ENCODE measurements at regions not wholly inside any gene's neighbourhood (a gene's known extent, or its start where the extent isn't known, plus 50 kb on each side); places are given as distances from the start of the nearest gene placed in this dataset.
"Not testable (repeated sequence)": the region's sequence is repeated elsewhere in the genome, so short reads cannot be mapped to it uniquely, and the experiment has no call there.

DNA sequence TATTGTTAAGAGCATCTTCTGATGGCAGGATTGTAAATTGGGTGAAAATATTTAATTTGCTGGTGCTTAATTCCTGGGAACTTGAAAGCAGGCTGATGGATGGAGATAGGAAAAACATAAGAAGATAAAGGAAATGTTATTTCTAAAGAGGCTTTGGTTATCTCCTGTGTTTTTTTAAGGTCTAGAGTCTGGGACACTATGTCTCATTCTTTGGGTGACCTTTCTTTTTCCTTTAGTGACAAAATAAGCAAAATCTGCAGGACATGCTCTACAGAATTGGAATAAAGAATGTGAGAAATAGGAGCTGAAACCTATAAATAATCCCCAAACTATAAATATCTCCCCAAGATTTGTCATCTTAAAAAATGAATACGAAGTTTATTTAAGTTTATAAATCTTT, 241.7 kb downstream of the DSC3 start:
- H3K27me3 ChIP-seq (replicated peaks): no peaks in the 10 kb centered on the region
- H3K4me1 ChIP-seq (replicated peaks): no peaks in the 10 kb centered on the region
- H3K27ac ChIP-seq: no peak overlapping the region
- H3K36me3 ChIP-seq: no peaks in the 10 kb centered on the region
- H3K4me3 ChIP-seq: no peak overlapping the region
- no peaks in the 10 kb centered on the region for H3K9me3 ChIP-seq (replicated peaks)
- no peak for DNase-seq (ENCODE audit: low read depth in 1 of 2, low spot score in 2 of 2)

DNA sequence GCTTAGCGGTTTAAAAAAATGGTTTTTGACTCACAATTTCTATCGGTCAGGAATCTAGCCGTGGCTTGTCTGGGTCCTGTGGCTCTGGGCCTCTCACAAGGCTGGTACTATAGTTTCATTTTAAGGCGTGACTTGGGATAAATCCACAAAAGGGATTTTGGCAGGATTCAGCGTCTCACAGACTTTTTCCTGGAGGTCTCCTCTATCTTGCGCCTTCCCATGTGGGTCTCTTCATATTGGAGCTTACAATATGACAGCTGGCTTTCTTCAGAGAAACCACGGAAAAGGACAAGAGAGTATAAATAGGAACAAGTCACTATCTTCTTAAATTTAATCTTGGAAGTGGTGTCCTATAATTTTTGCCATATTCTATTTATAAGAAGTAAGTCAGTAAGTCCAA, 250.5 kb downstream of the DSC3 start:
- Histone ChIP-seq H3K9me3 (replicated peaks) (no peaks in the 10 kb centered on the region), H3K27me3 (replicated peaks) (no peaks in the 10 kb centered on the region), H3K4me1 (replicated peaks) (no peaks in the 10 kb centered on the region), H3K27ac (no peak overlapping the region), H3K4me3 (no peak overlapping the region), H3K36me3 (no peaks in the 10 kb centered on the region)
- DNase-seq (ENCODE audit: low read depth in 1 of 2, low spot score in 2 of 2): no peak

DNA sequence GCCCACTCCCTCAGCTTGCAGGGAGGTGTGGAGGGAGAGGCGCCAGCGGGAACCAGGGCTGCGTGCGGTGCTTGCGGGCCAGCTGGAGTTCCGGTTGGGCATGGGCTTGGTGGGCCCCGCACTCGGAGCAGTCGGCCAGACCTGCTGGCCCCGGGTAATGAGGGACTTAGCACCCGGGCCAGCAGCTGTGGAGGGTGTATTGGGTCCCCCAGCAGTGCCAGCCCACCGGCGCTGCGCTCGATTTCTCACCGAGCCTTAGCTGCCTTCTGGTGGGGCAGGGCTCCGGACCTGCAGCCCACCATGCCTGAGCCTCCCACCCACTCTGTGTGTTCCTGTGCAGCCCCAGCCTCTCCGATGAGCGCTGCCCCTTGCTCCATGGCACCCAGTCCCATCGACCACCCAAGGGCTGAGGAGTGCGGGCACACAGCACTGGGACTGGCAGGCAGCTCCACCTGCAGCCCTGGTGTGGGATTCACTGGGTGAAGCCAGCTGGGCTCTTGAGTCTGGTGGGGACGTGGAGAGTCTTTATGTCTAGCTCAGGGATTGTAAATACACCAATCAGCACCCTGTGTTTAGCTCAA, 254.0 kb downstream of the DSC3 start:
- H3K4me1 ChIP-seq (replicated peaks); H3K36me3 ChIP-seq; H3K27ac ChIP-seq; H3K27me3 ChIP-seq (replicated peaks); H3K4me3 ChIP-seq; H3K9me3 ChIP-seq (replicated peaks); DNase-seq (ENCODE audit: low read depth in 1 of 2, low spot score in 2 of 2): not testable (repeated sequence)

DNA sequence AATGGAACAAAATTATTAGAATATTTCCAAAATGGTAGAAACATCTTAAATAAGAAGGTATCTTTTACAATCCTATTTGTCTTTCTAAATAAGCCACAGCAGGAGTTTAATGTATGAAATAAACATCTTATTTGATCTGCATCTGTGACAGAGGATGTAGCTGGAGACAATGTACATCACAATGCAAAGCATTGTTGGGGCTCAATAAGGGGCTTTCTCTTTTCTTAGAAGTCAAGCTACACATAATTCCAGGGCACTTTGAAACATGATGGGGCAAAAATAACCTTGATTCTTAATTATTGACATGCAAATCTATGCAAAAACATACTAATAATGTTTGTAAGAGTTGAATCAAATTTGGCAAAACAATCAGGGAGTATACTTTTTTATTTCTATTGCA, 255.1 kb downstream of the DSC3 start:
- DNase-seq (ENCODE audit: low read depth in 1 of 2, low spot score in 2 of 2): no peak
- no peaks in the 10 kb centered on the region for H3K36me3 ChIP-seq
- no peak overlapping the region for H3K27ac ChIP-seq
- H3K27me3 ChIP-seq (replicated peaks): no peaks in the 10 kb centered on the region
- no peak overlapping the region for H3K4me3 ChIP-seq
- no peaks in the 10 kb centered on the region; the same call in 1 of the 2 replicates for H3K9me3 ChIP-seq (replicated peaks)
- H3K4me1 ChIP-seq (replicated peaks): no peaks in the 10 kb centered on the region

DNA sequence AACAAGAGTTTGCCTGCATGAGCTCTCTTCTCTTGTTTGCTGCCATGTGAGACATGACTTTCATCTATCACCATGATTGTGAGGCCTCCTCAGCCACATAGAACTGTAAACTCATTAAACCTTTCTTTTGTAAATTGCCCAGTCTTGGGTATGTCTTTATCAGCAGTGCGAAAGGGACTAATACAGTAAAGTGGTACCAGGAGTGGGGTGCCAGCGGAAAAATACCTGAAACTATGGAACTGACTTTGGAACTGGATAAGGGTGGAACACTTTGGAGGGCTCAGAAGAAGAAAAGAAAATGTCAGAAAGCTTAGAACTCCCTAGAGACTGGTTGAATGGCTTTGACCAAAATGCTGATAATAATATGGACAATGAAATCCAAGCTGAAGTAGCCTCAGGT, 260.9 kb downstream of the DSC3 start:
- Histone ChIP-seq H3K9me3 (replicated peaks) (no peaks in the 10 kb centered on the region; the same call in 1 of the 2 replicates), H3K27ac (no peak overlapping the region), H3K27me3 (replicated peaks) (no peaks in the 10 kb centered on the region), H3K4me1 (replicated peaks) (no peaks in the 10 kb centered on the region), H3K4me3 (no peak overlapping the region), H3K36me3 (no peaks in the 10 kb centered on the region)
- DNase-seq (ENCODE audit: low read depth in 1 of 2, low spot score in 2 of 2): no peak

DNA sequence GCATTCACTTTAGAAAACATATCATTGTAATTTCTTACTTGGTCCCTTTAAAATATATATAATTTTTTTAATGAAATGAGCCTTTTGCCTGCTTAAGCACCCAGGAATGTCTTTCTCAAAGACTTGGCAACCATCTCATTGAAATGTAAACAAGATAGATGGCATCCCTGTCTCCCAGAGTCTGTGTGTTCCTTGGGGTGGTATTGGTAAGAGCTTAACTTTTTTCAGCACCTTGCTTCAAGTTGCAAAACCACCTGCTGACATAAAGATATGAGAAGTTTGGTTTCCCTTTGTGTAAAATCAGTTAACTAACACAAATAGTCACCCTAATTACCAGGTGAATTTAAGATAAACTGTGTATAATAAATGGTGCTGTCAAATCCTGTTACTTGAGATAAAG, 266.9 kb downstream of the DSC3 start:
- Histone ChIP-seq H3K36me3 (no peaks in the 10 kb centered on the region), H3K27me3 (replicated peaks) (no peaks in the 10 kb centered on the region), H3K27ac (no peak overlapping the region), H3K4me3 (no peak overlapping the region), H3K4me1 (replicated peaks) (no peaks in the 10 kb centered on the region), H3K9me3 (replicated peaks) (no peaks in the 10 kb centered on the region)
- no peak for DNase-seq (ENCODE audit: low read depth in 1 of 2, low spot score in 2 of 2)

DNA sequence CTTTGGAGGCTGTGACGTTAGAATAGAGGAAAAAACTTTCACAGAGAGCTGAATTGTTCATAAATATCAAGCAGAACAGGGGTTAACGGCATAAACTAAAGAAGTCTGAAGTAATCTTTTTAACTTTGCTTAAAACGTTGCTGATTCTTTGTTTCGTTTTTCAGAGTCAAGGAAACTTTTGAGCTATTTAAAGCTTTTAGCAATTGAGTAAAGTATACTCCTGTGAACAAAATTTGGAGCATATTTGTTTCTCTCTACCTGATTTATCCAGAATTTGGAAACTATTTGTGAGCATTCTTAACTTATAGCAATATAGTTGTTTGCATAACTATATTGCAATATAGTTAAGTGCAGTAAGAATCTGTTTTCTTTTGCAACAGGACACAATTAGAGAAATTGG, 270.4 kb downstream of the DSC3 start:
- not testable (repeated sequence) for H3K4me3 ChIP-seq; H3K36me3 ChIP-seq; H3K9me3 ChIP-seq (replicated peaks); H3K27me3 ChIP-seq (replicated peaks); H3K4me1 ChIP-seq (replicated peaks); DNase-seq (ENCODE audit: low read depth in 1 of 2, low spot score in 2 of 2); H3K27ac ChIP-seq

DNA sequence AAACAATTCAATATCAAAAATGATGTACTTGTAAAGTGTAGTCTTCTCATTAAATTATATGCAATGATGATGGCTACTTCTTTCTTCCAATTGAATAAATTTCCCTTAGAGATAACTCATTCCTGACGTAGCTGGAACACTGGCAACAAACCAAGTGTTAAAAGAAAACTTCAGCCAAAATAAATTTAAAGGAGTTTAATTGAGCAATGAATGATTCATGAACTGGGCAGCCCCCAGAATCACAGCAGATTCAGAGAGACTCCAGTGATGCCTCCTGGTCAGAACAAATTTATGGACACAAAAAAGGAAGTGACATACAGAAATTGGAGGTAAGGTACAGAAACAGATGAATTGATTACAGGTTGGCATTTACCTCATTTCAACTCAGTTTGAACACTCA, 276.5 kb downstream of the DSC3 start:
- H3K27me3 ChIP-seq (replicated peaks): no peaks in the 10 kb centered on the region
- H3K4me1 ChIP-seq (replicated peaks): no peaks in the 10 kb centered on the region
- H3K4me3 ChIP-seq: no peak overlapping the region
- H3K9me3 ChIP-seq (replicated peaks): no peaks in the 10 kb centered on the region; the same call in 1 of the 2 replicates
- H3K27ac ChIP-seq: no peak overlapping the region
- H3K36me3 ChIP-seq: no peaks in the 10 kb centered on the region
- DNase-seq (ENCODE audit: low read depth in 1 of 2, low spot score in 2 of 2): no peak

DNA sequence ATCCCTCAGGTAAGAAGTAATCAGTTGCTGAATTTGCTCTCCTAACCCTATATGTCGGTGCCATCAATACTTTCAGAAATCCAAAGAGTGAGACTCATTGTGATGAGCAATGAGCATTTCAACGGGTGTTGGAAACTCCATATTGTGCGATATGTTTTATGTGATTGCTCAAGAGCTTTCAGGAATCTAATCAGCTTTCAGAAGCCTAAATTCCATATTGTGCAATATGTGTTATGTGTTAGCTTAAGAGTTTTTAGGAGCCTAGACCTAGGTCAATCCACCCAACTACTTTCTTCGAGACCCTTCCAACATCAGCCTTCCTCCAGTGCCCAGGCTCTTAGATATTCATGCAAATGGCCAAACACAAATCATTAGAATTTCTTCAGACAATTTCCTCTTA, 277.3 kb downstream of the DSC3 start:
- H3K4me1 ChIP-seq (replicated peaks): no peaks in the 10 kb centered on the region
- H3K36me3 ChIP-seq: no peaks in the 10 kb centered on the region
- DNase-seq (ENCODE audit: low read depth in 1 of 2, low spot score in 2 of 2): no peak
- H3K4me3 ChIP-seq: no peak overlapping the region
- H3K9me3 ChIP-seq (replicated peaks): no peaks in the 10 kb centered on the region; the same call in 1 of the 2 replicates
- no peak overlapping the region for H3K27ac ChIP-seq
- H3K27me3 ChIP-seq (replicated peaks): no peaks in the 10 kb centered on the region

DNA sequence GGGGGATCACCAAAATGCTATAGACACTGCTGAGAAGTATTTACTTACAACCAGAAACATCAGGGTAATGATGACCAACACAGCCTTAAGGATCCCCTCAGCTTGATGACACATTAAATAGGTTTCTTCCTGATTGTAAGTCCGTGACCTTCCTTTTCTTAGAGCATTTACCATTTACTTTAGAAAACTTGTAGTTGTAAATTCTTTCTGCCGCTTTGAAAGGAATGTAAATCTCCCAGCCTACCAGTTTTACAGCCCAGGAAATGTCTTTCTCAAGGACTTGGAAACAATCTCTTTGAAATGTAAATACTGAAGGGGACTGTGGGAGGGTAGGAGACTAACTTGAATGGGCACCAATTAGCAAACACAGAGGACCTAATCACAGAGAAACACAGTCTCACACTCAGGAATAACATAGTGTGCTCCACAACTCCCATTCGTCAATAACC, 278.6 kb downstream of the DSC3 start:
- Histone ChIP-seq H3K27me3 (replicated peaks) (no peaks in the 10 kb centered on the region), H3K4me3 (no peak overlapping the region), H3K4me1 (replicated peaks) (no peaks in the 10 kb centered on the region), H3K9me3 (replicated peaks) (no peaks in the 10 kb centered on the region; the same call in 1 of the 2 replicates), H3K27ac (no peak overlapping the region), H3K36me3 (no peaks in the 10 kb centered on the region)
- no peak for DNase-seq (ENCODE audit: low read depth in 1 of 2, low spot score in 2 of 2)

DNA sequence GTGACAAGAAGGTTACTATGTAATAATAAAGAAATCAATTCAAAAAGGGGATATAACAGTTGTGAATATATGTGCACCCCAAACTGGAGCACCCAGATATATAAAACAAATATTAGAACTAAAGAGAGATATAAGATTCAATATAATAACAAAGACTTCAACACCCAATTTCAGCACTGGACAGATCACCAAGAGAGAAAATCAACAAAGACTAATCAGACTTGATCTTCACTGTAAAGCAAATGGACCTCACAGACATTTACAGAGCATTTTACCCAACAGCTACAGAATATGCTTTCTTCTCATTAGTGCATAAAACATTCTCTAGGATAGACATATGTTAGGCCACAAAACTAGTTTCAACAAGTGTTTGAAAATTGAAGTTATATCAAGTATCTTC, 287.7 kb downstream of the DSC3 start:
- H3K27me3 ChIP-seq (replicated peaks): no peaks in the 10 kb centered on the region
- DNase-seq (ENCODE audit: low read depth in 1 of 2, low spot score in 2 of 2): no peak
- H3K4me3 ChIP-seq: no peak overlapping the region
- no peak overlapping the region for H3K27ac ChIP-seq
- no peaks in the 10 kb centered on the region for H3K36me3 ChIP-seq
- H3K4me1 ChIP-seq (replicated peaks): no peaks in the 10 kb centered on the region
- no peaks in the 10 kb centered on the region for H3K9me3 ChIP-seq (replicated peaks)

DNA sequence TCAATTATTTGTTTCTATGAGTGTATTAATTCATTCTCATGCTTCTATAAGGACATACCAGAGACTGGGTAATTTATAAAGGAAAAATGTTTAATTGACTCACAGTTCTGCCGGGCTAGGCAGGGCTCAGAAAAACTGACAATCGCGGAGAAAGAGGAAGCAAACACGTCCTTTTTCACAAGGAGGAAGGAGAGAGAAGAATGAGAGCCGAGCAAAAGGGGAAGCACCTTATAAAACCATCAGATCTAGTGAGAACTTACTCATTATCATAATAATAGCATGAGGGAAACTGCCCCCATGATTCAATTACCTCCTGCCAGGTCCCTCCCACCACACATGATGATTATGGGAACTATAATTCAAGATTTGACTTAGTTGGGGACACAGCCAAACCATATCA, 294.0 kb downstream of the DSC3 start:
- Histone ChIP-seq H3K27ac (no peak overlapping the region), H3K4me1 (replicated peaks) (no peaks in the 10 kb centered on the region), H3K4me3 (no peak overlapping the region), H3K36me3 (no peaks in the 10 kb centered on the region), H3K9me3 (replicated peaks) (no peaks in the 10 kb centered on the region), H3K27me3 (replicated peaks) (no peaks in the 10 kb centered on the region)
- DNase-seq (ENCODE audit: low read depth in 1 of 2, low spot score in 2 of 2): no peak

DNA sequence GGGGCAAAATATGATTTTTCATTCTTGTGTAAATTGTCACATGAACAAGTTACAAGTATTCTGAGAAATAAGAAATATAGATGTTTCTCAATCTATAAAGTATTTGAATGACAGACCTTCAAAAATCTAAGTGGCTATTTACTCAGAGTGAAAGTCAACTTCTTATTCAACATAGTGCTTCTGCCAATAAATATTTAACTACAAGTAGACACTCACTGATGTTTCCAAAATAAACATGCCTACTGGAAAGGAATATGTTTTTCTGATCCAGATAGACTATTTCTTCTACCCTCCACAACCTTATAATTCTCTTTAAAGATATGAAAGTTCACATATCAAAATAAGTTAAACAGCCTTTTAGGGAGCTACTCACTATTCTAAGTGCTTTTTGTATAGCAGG, 296.3 kb downstream of the DSC3 start:
- H3K4me3 ChIP-seq: no peak overlapping the region
- no peaks in the 10 kb centered on the region for H3K27me3 ChIP-seq (replicated peaks)
- no peaks in the 10 kb centered on the region for H3K36me3 ChIP-seq
- no peak overlapping the region for H3K27ac ChIP-seq
- DNase-seq (ENCODE audit: low read depth in 1 of 2, low spot score in 2 of 2): no peak
- no peaks in the 10 kb centered on the region for H3K9me3 ChIP-seq (replicated peaks)
- no peaks in the 10 kb centered on the region for H3K4me1 ChIP-seq (replicated peaks)

DNA sequence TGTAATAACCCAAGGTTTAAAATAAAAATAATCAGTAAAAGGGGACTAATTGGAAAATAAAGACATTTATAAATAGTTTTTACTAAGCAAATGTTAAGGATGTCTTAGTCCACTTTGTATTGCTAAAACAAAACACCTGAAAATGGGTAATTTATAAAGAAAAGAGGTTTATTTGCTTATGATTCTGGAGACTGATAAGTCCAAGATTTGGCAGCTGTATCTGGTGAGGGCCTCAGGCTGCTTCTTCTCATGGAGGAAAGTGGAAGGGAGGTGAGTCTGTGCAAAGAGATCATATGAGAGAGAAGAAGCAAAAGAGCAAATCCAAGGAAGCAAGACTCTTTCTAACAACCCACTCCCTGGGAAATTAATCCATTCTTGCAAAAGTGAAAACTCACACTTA, 299.5 kb downstream of the DSC3 start:
- H3K27ac ChIP-seq: no peak overlapping the region
- no peak for DNase-seq (ENCODE audit: low read depth in 1 of 2, low spot score in 2 of 2)

DNA sequence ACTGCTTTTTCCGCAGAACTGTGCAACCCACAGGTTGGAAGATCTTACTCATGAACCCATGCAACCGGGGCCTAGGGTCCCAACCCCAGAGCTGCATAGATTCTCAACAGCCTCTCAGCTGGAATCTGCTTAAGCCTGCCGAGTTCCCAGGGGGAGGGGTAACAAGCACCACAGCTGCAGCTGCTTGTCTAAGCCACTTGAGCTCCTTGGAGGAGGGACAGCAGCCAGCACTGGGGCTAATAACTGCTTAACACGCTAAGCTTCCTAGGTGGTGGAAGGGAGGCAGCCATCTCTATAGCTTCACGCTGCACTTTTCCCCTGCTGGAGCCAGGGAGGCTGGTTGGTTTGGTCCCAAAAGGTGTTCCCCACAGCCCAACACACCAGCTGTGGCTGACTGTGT, 311.6 kb downstream of the DSC3 start:
- H3K27ac ChIP-seq: no peak overlapping the region
- no peak overlapping the region for H3K4me3 ChIP-seq
- H3K9me3 ChIP-seq (replicated peaks): no peaks in the 10 kb centered on the region
- H3K4me1 ChIP-seq (replicated peaks): no peaks in the 10 kb centered on the region
- no peak for DNase-seq (ENCODE audit: low read depth in 1 of 2, low spot score in 2 of 2)
- no peaks in the 10 kb centered on the region for H3K36me3 ChIP-seq
- no peaks in the 10 kb centered on the region for H3K27me3 ChIP-seq (replicated peaks)

More for the DNA sequence above, 299.5 kb downstream of the DSC3 start:
- no peaks in the 10 kb centered on the region for H3K27me3 ChIP-seq (replicated peaks)
- no peaks in the 10 kb centered on the region for H3K4me1 ChIP-seq (replicated peaks)
- no peaks in the 10 kb centered on the region for H3K36me3 ChIP-seq
- H3K4me3 ChIP-seq: no peak overlapping the region
- H3K9me3 ChIP-seq (replicated peaks): no peaks in the 10 kb centered on the region

All from SJSA1 (cell line).